Stimulated activated naive CD4-positive, alpha-beta T cell treated with Interleukin-2 at 50 U/mL for 16 hours (primary cell): ENCODE measurements at regions not wholly inside any gene's neighbourhood (a gene's known extent, or its start where the extent isn't known, plus 50 kb on each side); places are given as distances from the start of the nearest gene placed in this dataset.
"Not testable (repeated sequence)": the region's sequence is repeated elsewhere in the genome, so short reads cannot be mapped to it uniquely, and the experiment has no call there.

Experiments
- DNase-seq: peaks from one replicate; lab custom pipeline; 2025; lab: John Stamatoyannopoulos, UW

- DNase-seq: no peak
Observed at GRCh38 chr2:106339609-106340008, 128.6 kb downstream of the RGPD3 start.

- DNase-seq: no peak
Observed at GRCh38 chr2:106339132-106339531, 129.1 kb downstream of the RGPD3 start.

DNA sequence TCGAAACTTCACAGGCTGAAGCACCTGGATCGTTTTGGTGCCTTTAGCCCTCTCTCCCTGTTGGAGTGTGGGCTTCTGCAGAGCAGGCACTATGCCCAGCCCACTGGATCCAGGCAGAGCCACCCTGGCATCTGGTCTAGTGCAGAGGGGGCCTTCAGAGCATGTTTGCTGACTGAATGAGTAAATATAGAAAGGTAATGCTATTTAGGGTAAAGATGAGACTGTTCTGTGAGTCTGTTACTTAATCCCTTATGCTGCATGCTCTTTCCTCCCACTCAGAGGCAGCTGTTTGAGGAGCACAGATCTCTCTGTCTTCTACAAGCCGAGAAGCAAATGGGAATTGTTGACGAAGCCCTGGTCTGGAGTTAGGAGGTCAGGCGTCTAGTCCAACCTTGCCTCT, 130.2 kb downstream of the RGPD3 start:
- no peak for DNase-seq

- DNase-seq: no peak
Observed at GRCh38 chr2:106336737-106337136, 131.5 kb downstream of the RGPD3 start.

GRCh38 chr2:106336108-106336507, 132.1 kb downstream of the RGPD3 start:
- no peak for DNase-seq

DNA sequence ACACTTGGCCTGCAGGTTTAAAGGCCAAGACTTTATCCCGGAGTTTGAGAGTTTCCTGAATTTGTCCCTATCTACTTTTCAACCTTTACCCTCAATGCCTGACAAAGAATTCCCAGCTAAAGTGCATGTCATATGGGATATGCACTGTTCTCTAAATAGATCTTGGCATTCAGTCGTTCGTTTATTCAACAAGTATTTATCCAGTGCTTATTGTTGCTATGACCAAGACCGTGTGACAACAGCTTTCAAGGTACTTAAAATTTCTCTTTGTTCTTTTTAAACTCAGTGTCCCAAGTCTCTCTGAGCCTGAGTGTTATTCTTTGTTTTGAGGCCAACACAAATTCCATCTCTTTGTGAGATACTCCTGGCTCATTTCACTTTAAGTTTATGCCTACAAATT, 133.4 kb downstream of the RGPD3 start:
- DNase-seq: no peak

DNA sequence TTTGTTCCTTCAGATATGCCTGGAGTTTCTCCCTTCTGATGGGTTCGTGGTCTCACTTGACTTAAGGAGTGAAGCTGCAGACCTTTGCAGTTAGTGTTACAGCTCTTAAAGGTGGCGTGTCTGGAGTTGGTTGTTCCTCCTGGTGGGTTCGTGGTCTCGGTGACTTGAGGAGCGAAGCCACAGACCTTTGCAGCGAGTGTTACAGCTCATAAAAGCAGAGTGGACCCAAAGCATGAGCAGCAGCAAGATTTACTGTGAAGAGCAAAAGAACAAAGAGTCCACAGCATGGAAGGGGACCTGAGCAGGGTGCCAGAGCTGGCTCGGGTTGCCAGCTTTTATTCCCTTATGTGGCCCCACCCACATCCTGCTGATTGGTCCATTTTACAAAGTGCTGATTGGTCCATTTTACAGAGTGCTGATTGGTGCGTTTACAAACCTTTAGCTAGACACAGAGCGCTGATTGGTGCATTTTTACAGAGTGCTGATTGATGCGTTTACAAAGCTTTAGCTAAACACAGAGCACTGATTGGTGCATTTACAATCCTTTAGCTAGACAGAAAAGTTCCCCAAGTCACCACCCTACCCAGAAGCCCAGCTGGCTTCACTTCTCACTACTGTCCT, 134.8 kb downstream of the RGPD3 start:
- DNase-seq: not testable (repeated sequence)

GRCh38 chr2:106332054-106332453, 136.2 kb downstream of the RGPD3 start:
- DNase-seq: no peak

- DNase-seq: not testable (repeated sequence)
Observed at GRCh38 chr2:106330384-106331261, 136.5 kb upstream of the UXS1 start.

DNA sequence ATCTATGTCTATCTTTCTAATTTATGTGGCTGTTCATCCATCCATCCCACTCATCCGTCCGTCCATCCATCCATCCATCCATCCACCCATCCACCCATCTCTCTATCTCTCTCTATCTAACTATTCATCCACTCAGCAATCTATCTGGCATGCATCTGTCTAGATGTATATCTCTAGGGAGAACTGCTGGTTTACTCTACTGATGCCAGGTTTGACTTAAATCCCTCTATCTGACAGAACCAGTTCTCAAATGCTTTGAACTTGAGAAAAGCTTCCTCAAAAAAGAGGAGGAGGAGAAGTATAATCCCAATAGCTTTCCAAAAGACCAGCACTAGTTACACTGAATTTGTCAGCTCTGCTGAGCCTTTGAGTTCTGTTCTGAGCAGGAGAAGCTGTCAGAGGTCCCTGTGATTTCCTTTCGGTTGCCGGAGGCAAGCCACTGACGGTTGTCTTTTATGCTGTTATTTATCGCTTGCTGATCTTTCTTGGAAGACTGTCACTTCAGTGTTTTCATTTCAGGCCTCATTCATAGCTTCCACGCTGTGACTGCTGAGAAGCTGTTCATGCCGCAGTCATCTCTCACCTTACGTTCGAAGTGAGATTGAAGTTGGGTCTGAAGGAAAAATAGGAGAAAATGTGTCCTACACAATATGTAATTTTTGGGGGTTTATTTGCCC, 129.4 kb upstream of the UXS1 start:
- no peak for DNase-seq

GRCh38 chr2:106322281-106322680, 128.2 kb upstream of the UXS1 start:
- no peak for DNase-seq

- DNase-seq: not testable (repeated sequence)
Observed at GRCh38 chr2:106320439-106320838, 126.3 kb upstream of the UXS1 start.

GRCh38 chr2:106316915-106317314, 122.8 kb upstream of the UXS1 start:
- DNase-seq: no peak

DNA sequence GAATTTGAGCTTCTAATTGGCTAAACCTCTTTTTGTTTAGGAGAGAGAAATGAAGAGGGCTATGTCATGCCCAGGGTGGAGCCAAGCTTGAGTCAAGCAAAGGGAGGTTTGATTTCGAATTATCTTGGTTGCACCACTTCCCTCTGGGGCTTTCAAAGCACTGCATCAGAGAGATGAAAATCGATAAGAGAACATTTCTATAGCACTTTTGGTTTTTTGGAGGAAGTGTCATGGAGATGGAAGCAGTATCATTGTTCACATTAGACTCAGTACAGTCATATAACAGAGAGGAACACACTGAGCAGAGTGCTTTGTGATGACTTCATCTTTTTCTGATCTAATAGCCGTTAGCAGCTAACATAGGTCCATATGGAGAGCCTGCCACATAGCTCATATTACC, 120.3 kb upstream of the UXS1 start:
- no peak for DNase-seq

GRCh38 chr2:106311041-106311370, 116.9 kb upstream of the UXS1 start:
- no peak for DNase-seq

DNA sequence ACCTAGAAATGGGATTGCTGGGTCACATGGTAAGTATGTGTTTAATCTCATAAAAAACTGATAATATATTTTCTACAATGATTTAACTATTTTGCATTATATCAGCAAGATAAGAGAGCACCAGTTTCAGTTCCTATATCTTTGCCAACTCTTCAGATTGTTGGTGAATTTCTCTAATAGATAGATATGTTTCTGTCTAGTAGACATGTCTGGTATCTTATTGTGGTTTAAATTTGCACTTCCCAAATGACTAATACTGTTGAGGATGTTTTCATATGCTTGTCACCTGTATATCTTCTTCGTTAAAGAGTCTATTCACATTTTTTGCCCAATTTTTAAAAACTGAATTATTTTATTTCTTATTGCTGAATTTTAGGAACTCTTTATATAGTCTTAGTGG, 113.8 kb upstream of the UXS1 start:
- DNase-seq: no peak

DNA sequence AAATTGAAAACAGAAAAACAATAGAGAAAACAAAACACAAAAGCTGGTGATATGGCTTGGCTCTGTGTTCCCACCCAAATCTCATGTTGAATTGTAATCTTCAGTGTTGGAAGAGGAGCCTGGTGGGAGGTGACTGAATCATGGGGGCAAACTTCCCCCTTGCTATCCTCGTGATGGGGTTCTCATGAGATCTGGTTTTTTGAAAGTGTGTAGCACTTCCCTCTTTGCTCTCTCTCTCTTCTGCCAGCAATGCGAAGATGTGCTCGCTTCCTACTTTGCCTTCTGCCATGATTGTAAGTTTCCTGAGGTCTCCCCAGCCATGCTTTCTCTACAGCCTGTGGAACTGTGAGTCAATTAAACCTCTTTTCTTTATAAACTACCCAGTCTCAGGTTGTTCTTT, 112.3 kb upstream of the UXS1 start:
- DNase-seq: no peak

DNA sequence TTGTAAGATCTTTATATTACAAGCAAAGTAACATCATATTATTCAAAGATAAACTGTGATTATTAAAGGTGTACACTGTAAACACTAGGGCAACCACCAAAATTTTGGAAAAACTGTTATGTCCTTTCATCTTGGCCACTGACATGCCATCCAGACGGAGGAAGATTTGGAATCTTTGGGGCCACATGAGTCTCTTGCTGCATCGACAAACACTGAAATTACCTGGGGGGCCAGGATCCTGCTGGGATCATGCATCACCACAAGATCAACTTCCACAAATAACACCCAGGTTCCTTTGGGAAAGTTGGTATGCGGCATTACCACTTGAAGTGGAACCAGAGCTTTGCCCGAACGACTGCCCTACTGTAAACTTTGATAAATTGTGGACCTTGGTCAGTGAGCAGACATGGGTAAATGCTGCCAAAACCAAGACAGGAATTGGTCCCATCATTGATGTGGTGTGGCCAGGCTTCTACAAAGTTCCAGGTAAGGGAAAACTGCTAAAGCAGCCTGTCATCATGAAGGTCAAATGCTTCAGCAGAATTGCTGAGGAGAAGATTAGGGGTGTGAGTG, 110.6 kb upstream of the UXS1 start:
- no peak for DNase-seq

GRCh38 chr2:106299696-106300095, 105.6 kb upstream of the UXS1 start:
- no peak for DNase-seq

GRCh38 chr2:106296182-106296815, 102.2 kb upstream of the UXS1 start:
- no peak for DNase-seq

GRCh38 chr2:106294182-106294581, 100.1 kb upstream of the UXS1 start:
- DNase-seq: no peak

GRCh38 chr2:106293271-106293783, 99.2 kb upstream of the UXS1 start:
- DNase-seq: no peak
